H1 (cell line): ENCODE measurements at regions not wholly inside any gene's neighbourhood (a gene's known extent, or its start where the extent isn't known, plus 50 kb on each side); places are given as distances from the start of the nearest gene placed in this dataset.

ENCODE experiments used
- CHD1 ChIP-seq: IDR thresholded peaks from 2 replicates; pipeline ENCODE4 v1.6.1; 2012; ENCODE audit warnings: low read depth, low read length, improper control_type of control experiment
- NANOG ChIP-seq: IDR thresholded peaks from 2 replicates; pipeline ENCODE4 v1.6.1; 2011; ENCODE audit warnings: low read length, low read depth, mild to moderate bottlenecking, inconsistent platforms; ENCODE audit not compliant: insufficient read depth, poor library complexity, severe bottlenecking
- SP4 ChIP-seq: IDR thresholded peaks from 2 replicates; pipeline ENCODE4 v1.6.1; 2012; ENCODE audit warnings: low read length, inconsistent platforms

DNA sequence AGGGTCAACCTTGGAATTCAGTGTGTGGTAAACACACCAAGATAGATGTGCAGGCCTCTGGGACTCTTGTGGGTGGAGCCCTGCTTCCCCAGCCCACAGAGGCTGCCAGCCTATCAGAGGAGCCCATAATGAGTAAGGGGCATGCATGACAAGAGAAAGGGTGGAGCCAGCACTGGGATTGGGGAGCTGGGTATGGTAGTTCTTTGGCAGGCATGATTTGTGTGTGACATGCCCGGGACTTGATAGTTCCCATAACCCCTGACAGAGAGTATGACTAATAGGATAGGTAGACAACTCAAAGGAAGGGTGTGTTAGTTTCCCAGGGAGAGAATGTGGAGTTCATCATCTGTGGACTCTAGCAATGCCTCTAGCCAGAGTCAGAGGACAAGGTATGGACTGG lies 143.0 kb downstream of the EMP1 start (continued):
- no peak for TF ChIP-seq NANOG
- TF ChIP-seq CHD1, result no peak
- TF ChIP-seq SP4, result no peak
- TF ChIP-seq, all 59 proteins: peak for 0
